Omental fat pad (tissue), 3 donors: ENCODE measurements at regions not wholly inside any gene's neighbourhood (a gene's known extent, or its start where the extent isn't known, plus 50 kb on each side); places are given as distances from the start of the nearest gene placed in this dataset.

Experiments used
- ATAC-seq: fragments of 150-250 bp; one replicate; pipeline ENCODE4 v1.9.1; 2016; ENCODE audit warnings: mild to moderate bottlenecking, moderate library complexity; ENCODE audit not compliant: low FRiP score
- DNase-seq: peaks from one replicate; pipeline ENCODE4 v3.0.0-alpha.2; 2019; ENCODE audit warnings: low spot score
- CTCF ChIP-seq, 3 donors: fragments of 450-650 bp; IDR thresholded peaks; one replicate each; pipeline ENCODE4 v1.5.1; 2016 to 2017; ENCODE audit warnings: antibody characterized with exemption in 3 of 3, mild to moderate bottlenecking in 3 of 3, moderate library complexity in 2 of 3

DNA sequence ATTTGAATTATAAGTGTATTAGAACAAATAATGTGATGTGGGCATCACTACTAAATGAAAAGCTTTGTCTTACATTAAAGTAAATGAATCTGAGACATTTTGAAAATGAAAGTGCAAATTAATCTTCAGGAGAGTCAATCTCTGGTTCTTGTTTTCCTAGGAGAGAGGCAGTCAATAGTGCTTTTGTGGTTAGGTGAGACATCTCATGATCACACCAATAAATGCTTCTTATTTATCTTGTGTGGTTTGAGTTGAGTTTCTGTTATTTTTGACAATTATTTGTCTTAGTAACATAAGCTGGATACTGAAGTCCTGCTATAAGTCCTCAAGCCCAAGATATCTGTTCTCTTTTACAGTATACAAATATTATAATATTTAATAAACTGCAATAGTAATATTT is 1378.0 kb upstream of the PCDH9 start:
- TF ChIP-seq CTCF (IDR thresholded peaks at IDR 0.05): no peak
- no peak for DNase-seq
- ATAC-seq: no peak

GRCh38 chr13:68597641-68598040 is 1367.5 kb upstream of the PCDH9 start:
- no peak for ATAC-seq
- DNase-seq: no peak
- TF ChIP-seq CTCF (IDR thresholded peaks at IDR 0.05): no peak

GRCh38 chr13:68588623-68589022 is 1358.5 kb upstream of the PCDH9 start:
- no peak for TF ChIP-seq CTCF (IDR thresholded peaks at IDR 0.05)
- DNase-seq (no peak), ATAC-seq (no peak)

GRCh38 chr13:68584776-68585175 is 1354.6 kb upstream of the PCDH9 start:
- ATAC-seq (no peak), DNase-seq (no peak)
- TF ChIP-seq CTCF (IDR thresholded peaks at IDR 0.05): no peak

GRCh38 chr13:68574053-68574452 is 1343.9 kb upstream of the PCDH9 start:
- no peak for DNase-seq
- TF ChIP-seq CTCF (IDR thresholded peaks at IDR 0.05): no peak

GRCh38 chr13:68551701-68552522 is 1321.8 kb upstream of the PCDH9 start:
- no peak for TF ChIP-seq CTCF (IDR thresholded peaks at IDR 0.05)
- DNase-seq (no peak), ATAC-seq (no peak)

More at GRCh38 chr13:68574053-68574452, 1343.9 kb upstream of the PCDH9 start:
- ATAC-seq: no peak

GRCh38 chr13:68550330-68550729 is 1320.2 kb upstream of the PCDH9 start:
- DNase-seq: no peak
- ATAC-seq: no peak
- TF ChIP-seq CTCF (IDR thresholded peaks at IDR 0.05): no peak
